ENCODE measurements at regions not wholly inside any gene's neighbourhood (a gene's known extent, or its start where the extent isn't known, plus 50 kb on each side); places are given as distances from the start of the nearest gene placed in this dataset.

DNA sequence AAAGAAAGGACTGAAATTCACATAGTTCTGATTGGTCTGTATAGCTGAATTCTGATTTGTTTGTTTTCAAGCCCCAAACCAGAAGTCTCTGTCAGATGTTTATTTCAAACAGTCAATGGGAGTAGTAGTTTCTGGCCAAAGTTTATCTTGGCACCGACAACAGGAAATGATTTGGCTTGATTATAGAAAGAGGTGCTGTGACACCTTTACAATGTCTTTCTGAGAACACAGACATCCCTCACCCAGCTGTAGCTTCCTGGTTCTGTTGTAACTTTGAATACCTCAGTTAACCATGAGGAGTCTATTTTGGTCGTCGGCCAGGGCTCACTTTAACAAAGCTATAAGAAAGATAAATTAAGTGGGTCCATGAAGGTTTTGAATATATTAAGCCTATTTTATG is 545.0 kb upstream of the ZNF804A start:
- TF ChIP-seq, protein P1, sequence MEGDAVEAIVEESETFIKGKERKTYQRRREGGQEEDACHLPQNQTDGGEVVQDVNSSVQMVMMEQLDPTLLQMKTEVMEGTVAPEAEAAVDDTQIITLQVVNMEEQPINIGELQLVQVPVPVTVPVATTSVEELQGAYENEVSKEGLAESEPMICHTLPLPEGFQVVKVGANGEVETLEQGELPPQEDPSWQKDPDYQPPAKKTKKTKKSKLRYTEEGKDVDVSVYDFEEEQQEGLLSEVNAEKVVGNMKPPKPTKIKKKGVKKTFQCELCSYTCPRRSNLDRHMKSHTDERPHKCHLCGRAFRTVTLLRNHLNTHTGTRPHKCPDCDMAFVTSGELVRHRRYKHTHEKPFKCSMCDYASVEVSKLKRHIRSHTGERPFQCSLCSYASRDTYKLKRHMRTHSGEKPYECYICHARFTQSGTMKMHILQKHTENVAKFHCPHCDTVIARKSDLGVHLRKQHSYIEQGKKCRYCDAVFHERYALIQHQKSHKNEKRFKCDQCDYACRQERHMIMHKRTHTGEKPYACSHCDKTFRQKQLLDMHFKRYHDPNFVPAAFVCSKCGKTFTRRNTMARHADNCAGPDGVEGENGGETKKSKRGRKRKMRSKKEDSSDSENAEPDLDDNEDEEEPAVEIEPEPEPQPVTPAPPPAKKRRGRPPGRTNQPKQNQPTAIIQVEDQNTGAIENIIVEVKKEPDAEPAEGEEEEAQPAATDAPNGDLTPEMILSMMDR (conservative IDR thresholded peaks at IDR 0.05 in 1 of 2, IDR thresholded peaks at IDR 0.05 in 1 of 2; ENCODE audit: extremely low read depth in 1 of 2, insufficient read depth in 1 of 2, low read depth in 1 of 2, low read length in 2 of 2): no peak
- no peak for TF ChIP-seq EZH2 (IDR thresholded peaks at IDR 0.05; ENCODE audit: borderline replicate concordance, low read length)

All from mammary epithelial cell (primary cell).